ENCODE measurements at regions not wholly inside any gene's neighbourhood (a gene's known extent, or its start where the extent isn't known, plus 50 kb on each side); places are given as distances from the start of the nearest gene placed in this dataset.

- H2BK5ac ChIP-seq (ENCODE audit: low read depth, low read length), result no peak overlapping the region
- no peak for TF ChIP-seq NRF1 (IDR thresholded peaks at IDR 0.05; ENCODE audit: low read depth, low read length)
- TF ChIP-seq ATF3 (IDR thresholded peaks at IDR 0.05; ENCODE audit: insufficient read depth, low read depth, low read length), result no peak
- TF ChIP-seq EZH2 (IDR thresholded peaks at IDR 0.05; ENCODE audit: low read depth, low read length, severe bottlenecking), result no peak
- no peak for TF ChIP-seq RBBP5 (IDR thresholded peaks at IDR 0.05; ENCODE audit: borderline replicate concordance, low read depth, low read length)
- TF ChIP-seq YY1 (IDR thresholded peaks at IDR 0.05; ENCODE audit: low read depth, low read length), result no peak
- no peak for TF ChIP-seq KDM5A (IDR thresholded peaks at IDR 0.05; ENCODE audit: low read length)
- no peak for TF ChIP-seq CTCF (IDR thresholded peaks at IDR 0.05; ENCODE audit: control extremely low read depth in 1 of 3, insufficient read depth in 1 of 3, low read depth in 1 of 3, low read length in 3 of 3)
- TF ChIP-seq KDM1A (IDR thresholded peaks at IDR 0.05; ENCODE audit: borderline replicate concordance, low read length), result no peak
- TF ChIP-seq ZNF274 (IDR thresholded peaks at IDR 0.05; ENCODE audit: borderline replicate concordance, extremely low read depth, low read length), result no peak
- no peak for TF ChIP-seq SUZ12 (IDR thresholded peaks at IDR 0.05; ENCODE audit: low read length)
- H2BK120ac ChIP-seq (replicated peaks; ENCODE audit: low read depth, low read length), result no peak overlapping the region
- H2BK12ac ChIP-seq (ENCODE audit: low read depth, low read length), result no peak overlapping the region
- FAIRE-seq (no peak), DNase-seq (ENCODE audit: low read depth in 1 of 2, low spot score in 2 of 2) (no peak)
- ChIA-PET CTCF (ENCODE audit: partially characterized antibody) (no interaction called here), POLR2A (ENCODE audit: partially characterized antibody) (no interaction called here)
- no peaks in the 10 kb centered on the region for H3K4me1 ChIP-seq (replicated peaks in 1 of 4; ENCODE audit: control insufficient read depth in 3 of 4, insufficient read depth in 4 of 4, low read length in 3 of 4)
- H4K5ac ChIP-seq (ENCODE audit: insufficient read length, low read depth, low read length), result no peak overlapping the region
- H4K20me1 ChIP-seq (replicated peaks in 1 of 2; ENCODE audit: control insufficient read depth in 1 of 2, insufficient read depth in 2 of 2, low read length in 2 of 2), result no peaks in the 10 kb centered on the region
- no peak overlapping the region for H3K4me2 ChIP-seq (ENCODE audit: insufficient read depth in 1 of 2, low read depth in 2 of 2, low read length in 2 of 2)
- H3K9ac ChIP-seq (replicated peaks in 1 of 4; ENCODE audit: extremely low read depth in 1 of 4, low read depth in 3 of 4, low read length in 3 of 4), result no peak overlapping the region
- H3K4ac ChIP-seq (replicated peaks; ENCODE audit: insufficient read length, low read depth, low read length), result no peak overlapping the region
- H3K27ac ChIP-seq (ENCODE audit: low read depth, low read length), result no peak overlapping the region
- no peak overlapping the region for H2BK20ac ChIP-seq (ENCODE audit: low read length)
- no peaks in the 10 kb centered on the region for H3K79me1 ChIP-seq (ENCODE audit: low read depth, low read length)
- no peaks in the 10 kb centered on the region for H3K27me3 ChIP-seq (replicated peaks in 1 of 4; ENCODE audit: control insufficient read depth in 3 of 4, extremely low read depth in 1 of 4, insufficient read depth in 3 of 4, low read length in 3 of 4)
- no peak overlapping the region for H2AK5ac ChIP-seq (ENCODE audit: low read depth, low read length)
- H2BK15ac ChIP-seq (ENCODE audit: low read length), result no peak overlapping the region
- H3K79me2 ChIP-seq (ENCODE audit: control insufficient read depth in 1 of 2, insufficient read depth in 2 of 2, low read length in 2 of 2), result no peaks in the 10 kb centered on the region
- H3K36me3 ChIP-seq (ENCODE audit: control insufficient read depth in 2 of 4, insufficient read depth in 4 of 4, low read length in 3 of 4), result no peaks in the 10 kb centered on the region
- H4K8ac ChIP-seq (ENCODE audit: extremely low read depth, insufficient read depth, low read length), result no peak overlapping the region
- H2AFZ ChIP-seq (ENCODE audit: low read length), result no peak overlapping the region
- no peaks in the 10 kb centered on the region for H3K23me2 ChIP-seq (ENCODE audit: low read depth, low read length)
- no peak overlapping the region for H3K23ac ChIP-seq (ENCODE audit: insufficient read length)
- no peak overlapping the region for H3K14ac ChIP-seq (ENCODE audit: insufficient read length)
- no peak overlapping the region for H3K56ac ChIP-seq (replicated peaks; ENCODE audit: insufficient read length, low read depth, low read length)
- no peak overlapping the region for H4K91ac ChIP-seq (replicated peaks; ENCODE audit: insufficient read length, low read length)
- no peak overlapping the region for H3K4me3 ChIP-seq (ENCODE audit: extremely low read depth in 1 of 4, insufficient read depth in 2 of 4, low read depth in 3 of 4, low read length in 4 of 4)
- H3K18ac ChIP-seq (ENCODE audit: extremely low read depth, low read length), result no peak overlapping the region
- no peaks in the 10 kb centered on the region for H3K9me3 ChIP-seq (ENCODE audit: insufficient read depth in 2 of 2, low read depth in 1 of 2, low read length in 1 of 2)
- WGBS, 2 experiments (ENCODE audit: extremely low coverage in 1 of 2, insufficient coverage in 1 of 2, insufficient read length in 1 of 2, insufficient replicate concordance in 2 of 2, low coverage in 1 of 2, low lambda C conversion rate in 2 of 2, missing lambda C conversion rate in 1 of 2), result 91% methylated on average over 2 of the region's 2 CpGs; no CpG with 5 or more reads in 1 of the 2 experiments
Measured at GRCh38 chr17:31753011-31753410, 106.0 kb downstream of the COPRS start.

Measured in H1 (cell line).